VCaP (cell line): ENCODE measurements at regions not wholly inside any gene's neighbourhood (a gene's known extent, or its start where the extent isn't known, plus 50 kb on each side); places are given as distances from the start of the nearest gene placed in this dataset.

Experiments
- H3K27ac ChIP-seq: fragments of 450-650 bp; 2 replicates; pipeline ENCODE4 v1.5.1; 2017
- TF ChIP-seq, protein P1 (sequence below): fragments of 450-650 bp; conservative IDR thresholded peaks from 2 replicates; pipeline ENCODE4 v1.5.1; 2017; ENCODE audit warnings: mild to moderate bottlenecking, moderate library complexity

DNA sequence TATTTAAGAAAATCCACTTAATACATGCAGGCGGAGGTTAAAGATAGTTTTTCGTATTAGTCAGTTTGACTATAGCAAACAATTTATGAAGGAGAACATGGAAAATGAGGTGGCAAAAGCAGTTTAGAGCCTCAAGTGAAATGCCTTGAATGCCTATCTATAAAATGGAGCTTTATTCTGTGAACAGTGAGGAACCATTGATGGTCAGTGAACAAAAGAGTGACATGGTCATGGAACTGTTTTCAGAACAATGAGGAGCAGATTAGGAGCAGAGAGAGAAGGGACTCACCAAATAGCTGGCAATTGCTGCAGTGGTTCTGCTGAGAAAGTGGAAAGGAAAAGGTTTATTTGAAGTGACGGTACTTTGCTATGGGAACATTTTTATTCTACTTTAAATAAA is 299.8 kb downstream of the DUSP10 start:
- TF ChIP-seq, protein P1, sequence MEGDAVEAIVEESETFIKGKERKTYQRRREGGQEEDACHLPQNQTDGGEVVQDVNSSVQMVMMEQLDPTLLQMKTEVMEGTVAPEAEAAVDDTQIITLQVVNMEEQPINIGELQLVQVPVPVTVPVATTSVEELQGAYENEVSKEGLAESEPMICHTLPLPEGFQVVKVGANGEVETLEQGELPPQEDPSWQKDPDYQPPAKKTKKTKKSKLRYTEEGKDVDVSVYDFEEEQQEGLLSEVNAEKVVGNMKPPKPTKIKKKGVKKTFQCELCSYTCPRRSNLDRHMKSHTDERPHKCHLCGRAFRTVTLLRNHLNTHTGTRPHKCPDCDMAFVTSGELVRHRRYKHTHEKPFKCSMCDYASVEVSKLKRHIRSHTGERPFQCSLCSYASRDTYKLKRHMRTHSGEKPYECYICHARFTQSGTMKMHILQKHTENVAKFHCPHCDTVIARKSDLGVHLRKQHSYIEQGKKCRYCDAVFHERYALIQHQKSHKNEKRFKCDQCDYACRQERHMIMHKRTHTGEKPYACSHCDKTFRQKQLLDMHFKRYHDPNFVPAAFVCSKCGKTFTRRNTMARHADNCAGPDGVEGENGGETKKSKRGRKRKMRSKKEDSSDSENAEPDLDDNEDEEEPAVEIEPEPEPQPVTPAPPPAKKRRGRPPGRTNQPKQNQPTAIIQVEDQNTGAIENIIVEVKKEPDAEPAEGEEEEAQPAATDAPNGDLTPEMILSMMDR: no peak
- no peak overlapping the region for H3K27ac ChIP-seq

DNA sequence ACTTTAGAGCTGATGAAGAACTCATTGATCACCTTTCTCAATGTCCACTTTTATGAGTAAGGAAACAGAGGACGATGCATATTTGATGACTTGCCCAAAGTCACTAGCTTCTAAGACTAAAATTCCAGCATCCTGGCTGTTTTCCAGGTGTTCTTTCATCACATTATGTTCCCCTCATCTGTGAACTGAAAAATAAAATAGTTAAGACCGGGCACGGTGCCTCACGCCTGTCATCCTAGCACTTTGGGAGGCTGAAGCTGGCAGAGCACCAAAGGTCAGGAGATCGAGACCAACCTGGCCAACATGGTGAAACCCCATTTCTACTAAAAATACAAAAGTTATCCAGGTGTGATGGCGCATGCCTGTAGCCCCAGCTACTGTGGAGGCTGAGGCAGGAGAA is 297.5 kb downstream of the DUSP10 start:
- H3K27ac ChIP-seq: no peak overlapping the region
- TF ChIP-seq, protein P1: no peak

DNA sequence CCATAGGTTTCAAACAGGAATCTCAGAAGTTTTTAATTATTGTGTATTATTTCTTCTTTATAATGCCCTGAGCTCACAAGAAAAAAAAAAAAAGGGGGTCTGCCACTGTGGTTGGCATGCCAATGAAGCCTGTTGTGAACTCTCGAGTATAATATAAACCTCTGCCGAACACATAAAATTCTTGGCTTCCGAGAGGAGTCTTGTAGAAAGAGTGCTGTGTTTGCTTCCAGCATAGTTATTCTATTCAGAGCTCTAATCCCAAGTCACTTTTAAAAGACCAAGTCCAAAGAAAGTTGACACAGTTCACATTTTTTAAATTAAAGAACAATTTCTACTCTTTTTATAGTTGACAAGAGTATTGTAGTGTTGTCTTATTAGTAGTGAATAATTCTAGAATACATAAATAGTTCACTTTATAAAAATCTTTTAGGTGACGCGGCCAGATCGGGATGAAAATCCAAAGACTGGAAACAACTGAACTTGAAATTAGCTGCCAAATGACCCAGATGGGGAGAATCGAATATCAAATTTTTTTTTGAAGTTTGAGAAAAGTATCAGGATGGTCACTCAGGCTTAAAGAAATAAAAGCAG is 293.2 kb downstream of the DUSP10 start:
- TF ChIP-seq, protein P1: no peak
- no peak overlapping the region for H3K27ac ChIP-seq

DNA sequence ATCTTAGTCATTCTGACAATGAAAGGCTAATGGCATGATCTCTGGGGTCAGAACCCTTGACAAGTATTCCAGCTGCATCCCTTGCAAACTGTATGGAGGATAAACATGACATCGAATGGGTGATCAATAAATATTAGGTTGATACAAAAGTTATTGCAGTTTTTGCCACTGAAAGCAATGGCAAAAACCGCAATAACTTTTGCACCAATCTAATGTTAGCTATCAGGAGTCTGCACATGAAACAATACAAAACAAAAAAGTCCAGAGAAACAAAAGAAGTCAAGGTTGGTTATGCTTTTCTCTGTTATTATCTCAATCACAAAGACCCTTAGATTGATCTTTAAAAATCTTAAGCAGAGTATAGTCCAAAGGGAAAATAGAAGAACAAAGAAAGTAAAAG is 292.7 kb downstream of the DUSP10 start:
- TF ChIP-seq, protein P1: no peak
- no peak overlapping the region for H3K27ac ChIP-seq

- TF ChIP-seq, protein P1: no peak
- H3K27ac ChIP-seq: no peak overlapping the region
Observed at GRCh38 chr1:221449801-221450470, 292.0 kb downstream of the DUSP10 start.

GRCh38 chr1:221451741-221452140 is 290.1 kb downstream of the DUSP10 start:
- no peak overlapping the region for H3K27ac ChIP-seq
- TF ChIP-seq, protein P1: no peak

DNA sequence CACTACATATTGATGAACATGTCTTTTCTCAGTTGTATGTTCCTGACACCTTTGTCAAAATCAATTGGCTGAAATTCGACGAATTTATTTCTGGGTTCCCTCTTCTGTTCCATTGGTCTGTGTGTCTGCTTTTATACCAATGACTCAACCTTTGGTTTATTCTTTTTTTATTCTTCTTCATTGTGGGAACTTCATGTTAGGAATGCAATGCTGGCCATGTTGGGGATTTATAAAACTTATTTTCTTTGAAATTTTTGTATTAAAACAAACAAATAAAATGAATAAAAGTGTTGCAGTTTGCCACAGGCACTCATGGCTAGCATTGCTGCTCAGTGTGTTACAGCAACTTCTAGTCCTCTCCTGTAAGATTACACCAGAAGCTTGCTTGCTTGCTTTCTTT is 287.8 kb downstream of the DUSP10 start:
- H3K27ac ChIP-seq: no peak overlapping the region
- TF ChIP-seq, protein P1: no peak
